HG02642 (cell line): ENCODE measurements at regions not wholly inside any gene's neighbourhood (a gene's known extent, or its start where the extent isn't known, plus 50 kb on each side); places are given as distances from the start of the nearest gene placed in this dataset.
"Not testable (repeated sequence)": the region's sequence is repeated elsewhere in the genome, so short reads cannot be mapped to it uniquely, and the experiment has no call there.

ENCODE experiments used
- ATAC-seq: cut with Tn5 transposase; IDR thresholded peaks from one replicate; pipeline ENCODE4 v1.9.1; 2021; ENCODE audit warnings: mild to moderate bottlenecking; ENCODE audit not compliant: unreplicated experiment, poor library complexity

- no peak for ATAC-seq
Observed at GRCh38 chr4:112933790-112934189, 115.7 kb upstream of the ANK2 start.

- ATAC-seq = no peak
Observed at GRCh38 chr4:112938461-112939058, 110.9 kb upstream of the ANK2 start.

DNA sequence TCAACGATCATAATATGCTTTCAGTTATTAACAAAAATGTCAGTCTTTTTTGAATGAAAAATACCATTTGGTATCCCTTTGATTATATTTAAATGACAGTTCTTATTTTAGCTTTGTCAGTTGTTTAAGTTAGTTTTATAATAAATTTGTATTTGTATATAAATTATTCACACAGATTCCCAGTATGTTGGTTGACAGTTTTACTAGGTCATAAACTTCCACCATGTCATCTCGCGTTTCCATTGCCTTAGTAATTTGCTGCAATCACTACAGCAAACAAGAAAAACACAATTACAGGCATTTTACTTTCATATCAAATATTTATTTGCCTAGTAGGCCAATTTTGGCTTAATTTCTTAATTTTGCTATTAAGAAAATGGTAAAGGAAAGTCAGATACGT, 109.6 kb upstream of the ANK2 start:
- no peak for ATAC-seq

- ATAC-seq = no peak
Observed at GRCh38 chr4:112940336-112940735, 109.1 kb upstream of the ANK2 start.

GRCh38 chr4:112942077-112942476, 107.4 kb upstream of the ANK2 start:
- ATAC-seq = no peak

- no peak for ATAC-seq
Observed at GRCh38 chr4:112942997-112943396, 106.5 kb upstream of the ANK2 start.

DNA sequence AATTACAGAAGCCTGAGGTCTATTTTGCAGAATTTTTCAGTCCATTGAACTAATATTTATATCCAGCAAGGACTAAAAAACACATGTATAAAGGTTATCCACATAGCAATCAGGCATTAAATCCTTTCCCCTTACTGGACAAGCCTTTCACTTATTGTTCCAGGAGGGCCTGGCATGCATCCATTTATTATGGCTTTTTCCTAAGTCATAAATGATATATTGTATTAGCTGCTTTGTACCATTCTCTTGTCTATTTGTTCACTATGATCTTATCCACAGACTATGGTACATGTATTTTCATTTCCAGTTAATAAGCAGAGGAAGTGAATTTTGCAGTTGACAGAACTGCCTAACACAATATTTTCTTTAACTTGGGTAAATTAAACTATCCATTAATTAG, 105.4 kb upstream of the ANK2 start:
- ATAC-seq = no peak

GRCh38 chr4:112946127-112946526, 103.3 kb upstream of the ANK2 start:
- ATAC-seq = no peak

GRCh38 chr4:112947616-112948015, 101.8 kb upstream of the ANK2 start:
- no peak for ATAC-seq

DNA sequence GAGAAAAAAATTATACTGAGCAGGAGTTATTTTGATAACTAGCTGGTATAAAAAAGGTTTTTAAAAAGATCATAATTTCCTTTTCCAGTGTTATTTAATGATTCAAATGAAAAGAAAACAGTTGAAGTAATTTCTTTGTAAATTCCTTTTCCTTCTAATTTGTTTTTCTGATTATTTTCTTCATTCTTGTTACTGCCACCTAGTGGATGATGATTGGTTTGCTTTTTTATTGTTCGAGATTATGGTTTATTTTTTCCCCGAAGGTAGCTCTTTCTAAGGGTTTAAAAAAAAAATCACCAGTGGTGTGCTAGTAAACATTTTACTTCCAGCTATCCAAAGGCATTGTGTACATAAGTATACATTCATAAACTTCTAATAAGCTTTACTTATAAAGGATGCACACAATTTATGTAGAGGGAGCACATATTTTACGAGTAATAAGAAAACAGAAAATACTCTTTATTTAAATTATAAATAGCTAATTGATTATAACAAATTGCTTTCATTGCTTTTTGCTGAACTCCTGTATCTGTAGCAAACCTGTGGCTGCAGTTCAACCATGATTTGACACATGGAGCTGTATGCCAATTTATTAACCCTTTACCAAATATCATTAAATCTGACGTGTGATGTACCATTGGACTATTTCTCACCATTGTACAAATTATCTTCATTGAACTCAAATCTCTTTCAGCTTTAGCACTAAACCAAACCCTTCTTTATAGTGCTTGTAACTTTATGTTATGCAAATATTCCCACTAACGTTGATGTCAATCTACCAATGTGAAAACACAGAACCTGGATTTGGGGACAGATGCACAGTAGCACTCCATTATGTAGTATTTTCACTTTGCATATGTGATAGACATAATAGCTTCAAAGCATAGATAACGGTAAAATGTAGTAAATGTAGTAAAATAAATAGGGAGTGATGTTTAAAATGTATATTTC, 97.8 kb upstream of the ANK2 start:
- no peak for ATAC-seq

DNA sequence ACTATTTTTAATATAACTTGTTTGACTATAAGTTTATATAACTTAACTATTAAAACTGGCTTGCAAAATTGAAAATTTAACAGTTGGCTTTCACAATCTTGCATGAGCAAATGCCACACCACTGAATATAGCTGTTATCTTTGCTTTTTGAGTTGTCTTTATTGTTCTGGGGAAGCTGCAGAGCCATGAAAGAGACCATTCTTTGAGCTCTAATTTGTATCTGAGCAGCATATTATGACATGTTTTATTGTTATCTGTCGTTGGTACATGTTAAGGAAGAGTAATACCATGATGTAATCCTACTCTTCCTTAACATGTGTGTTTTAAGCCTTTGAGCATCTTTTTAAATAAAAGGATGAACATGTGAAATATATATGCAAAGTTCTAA, 97.1 kb upstream of the ANK2 start:
- no peak for ATAC-seq

DNA sequence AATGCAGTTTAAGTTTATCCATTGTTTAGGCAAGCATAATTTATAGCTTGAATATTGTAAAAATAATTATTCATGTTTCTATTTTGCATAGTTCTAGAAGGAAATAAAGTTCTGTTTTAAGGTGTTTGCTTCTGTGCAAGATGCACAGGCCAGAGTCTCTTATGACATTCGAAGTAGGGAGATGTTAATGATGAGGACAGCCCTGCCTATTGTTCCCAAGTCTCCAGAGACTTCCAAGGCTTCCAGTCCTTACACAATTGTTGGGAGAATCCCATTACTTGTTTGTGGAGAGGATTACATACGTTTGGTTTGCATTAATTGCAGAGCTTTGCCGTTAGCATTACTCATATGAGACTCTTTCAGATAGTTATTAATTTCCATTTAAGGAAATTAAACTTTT, 96.2 kb upstream of the ANK2 start:
- no peak for ATAC-seq

DNA sequence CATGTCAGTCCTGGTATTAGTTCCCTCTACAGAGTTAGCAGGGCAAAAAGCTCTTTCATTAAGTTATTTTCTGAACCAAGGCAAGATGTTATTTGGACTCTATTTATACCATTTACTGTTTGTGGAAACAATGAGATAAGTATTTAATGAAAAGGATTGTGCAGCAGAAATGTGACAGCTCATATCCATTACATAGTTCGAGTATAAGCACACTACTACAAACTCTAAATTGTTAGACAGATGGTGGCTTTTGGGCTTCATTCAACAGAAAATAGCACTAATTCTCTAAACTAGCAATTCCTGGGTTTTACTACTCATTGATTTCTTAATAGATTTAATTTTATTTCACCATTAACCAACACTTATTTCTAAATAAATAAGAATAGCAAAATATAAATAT, 95.2 kb upstream of the ANK2 start:
- ATAC-seq = no peak

DNA sequence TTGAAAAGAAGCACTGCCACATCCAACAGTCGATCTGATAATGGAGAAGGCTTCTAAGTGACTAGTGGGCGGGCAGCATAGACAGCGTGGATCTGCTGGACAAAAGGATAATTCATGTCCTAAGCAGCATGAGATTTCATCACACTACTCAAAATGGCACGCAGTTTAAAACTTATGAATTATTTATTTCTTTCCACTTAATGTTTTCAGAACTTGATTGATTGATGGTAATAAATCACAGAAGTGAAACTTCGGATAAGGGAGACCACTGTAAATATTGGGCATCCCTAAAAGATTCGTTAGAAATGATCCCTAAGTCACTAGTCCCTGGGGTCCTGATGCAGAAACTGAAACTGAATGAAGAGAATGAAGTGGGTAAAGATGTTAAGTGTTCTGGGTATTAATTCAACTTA, 93.0 kb upstream of the ANK2 start:
- ATAC-seq = no peak

- not testable (repeated sequence) for ATAC-seq
Observed at GRCh38 chr4:112957764-112958163, 91.7 kb upstream of the ANK2 start.

- no peak for ATAC-seq
Observed at GRCh38 chr4:112966701-112967488, 82.6 kb upstream of the ANK2 start.

- no peak for ATAC-seq
Observed at GRCh38 chr4:112968451-112969159, 80.8 kb upstream of the ANK2 start.

DNA sequence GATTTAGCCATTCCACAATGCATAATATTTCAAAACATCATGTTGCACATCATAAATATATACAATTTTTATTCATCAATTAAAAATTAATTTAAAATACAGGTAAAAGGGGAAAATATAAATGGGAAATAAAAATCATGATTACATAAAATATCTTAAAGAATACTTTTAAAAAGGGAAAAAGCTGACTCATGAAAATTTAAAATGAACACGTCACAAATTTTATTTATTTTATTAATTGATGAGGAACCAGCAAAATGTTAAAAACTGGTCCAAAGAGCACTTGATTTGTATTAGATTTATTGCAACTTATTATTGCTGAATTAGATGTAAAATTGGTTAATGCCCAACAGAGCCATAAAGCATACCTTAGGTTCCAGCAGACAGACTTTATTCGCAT, 78.5 kb upstream of the ANK2 start:
- no peak for ATAC-seq

- no peak for ATAC-seq
Observed at GRCh38 chr4:112973750-112974251, 75.7 kb upstream of the ANK2 start.
